ENCODE measurements at regions not wholly inside any gene's neighbourhood (a gene's known extent, or its start where the extent isn't known, plus 50 kb on each side); places are given as distances from the start of the nearest gene placed in this dataset.

DNA sequence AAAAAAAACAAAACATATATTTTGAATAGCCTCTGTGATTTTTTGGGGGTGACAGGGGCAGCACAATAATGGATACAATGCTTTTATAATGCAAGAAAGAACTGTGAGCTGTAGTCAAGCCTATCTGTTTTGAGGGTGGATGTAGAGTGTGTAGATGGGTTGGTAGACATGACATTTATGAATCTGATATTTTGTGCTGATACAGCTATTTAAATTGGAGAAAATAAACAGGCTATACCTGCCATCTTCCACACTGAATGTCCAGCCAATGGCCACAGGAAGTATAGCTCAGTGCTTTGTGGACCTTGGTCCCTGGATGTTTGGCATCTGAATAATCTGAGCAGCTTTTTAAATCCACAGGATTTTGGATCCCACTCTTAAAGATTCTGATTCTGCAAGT lies 175.0 kb downstream of the NEDD1 start:
- intact Hi-C loops (cut with micrococcal nuclease), result no loop called here
- H3K27me3 Mint-ChIP-seq (ENCODE audit: low read depth in 3 of 3), result peaks cover 0 to 2% (median 0%) of the 10 kb centered on the region in 3 donors
- peaks cover 0 to 9% (median 2%) of the 10 kb centered on the region in 7 donors for H3K9me3 Mint-ChIP-seq
- no peak overlapping the region for H3K4me3 Mint-ChIP-seq
- no peaks in the 10 kb centered on the region for H3K36me3 Mint-ChIP-seq
- no peak overlapping the region for H3K9ac ChIP-seq (ENCODE audit: insufficient read depth, low read length, poor library complexity, severe bottlenecking)
- no peaks in the 10 kb centered on the region for H3K4me1 Mint-ChIP-seq
- H3K27ac Mint-ChIP-seq, result no peak overlapping the region
- no peak overlapping the region for H3K4me2 ChIP-seq (replicated peaks; ENCODE audit: extremely low read depth, low read length, poor library complexity, severe bottlenecking)
- H2AFZ ChIP-seq (ENCODE audit: insufficient read depth, low read depth, low read length, poor library complexity, severe bottlenecking), result no peak overlapping the region
- H3K4me3 ChIP-seq (replicated peaks in 1 of 3; ENCODE audit: low read depth in 2 of 3, low read length in 3 of 3), result no peak overlapping the region
- no peaks in the 10 kb centered on the region for H3K4me1 ChIP-seq (ENCODE audit: control insufficient read depth in 1 of 2, insufficient read depth in 2 of 2, low read length in 2 of 2)
- no peaks in the 10 kb centered on the region for H3K27me3 ChIP-seq (ENCODE audit: control insufficient read depth in 2 of 2, insufficient read depth in 2 of 2, low read length in 2 of 2)
- H4K20me1 ChIP-seq (ENCODE audit: insufficient read depth, low read length), result no peaks in the 10 kb centered on the region
- DNase-seq, result no peak
- H3K36me3 ChIP-seq (replicated peaks in 1 of 2; ENCODE audit: control insufficient read depth in 1 of 2, insufficient read depth in 2 of 2, low read length in 2 of 2), result no peaks in the 10 kb centered on the region
- H3K27ac ChIP-seq (ENCODE audit: low read depth in 1 of 2, low read length in 2 of 2), result no peak overlapping the region
- peaks cover 0 to 3% of the 10 kb centered on the region in 2 donors for H3K9me3 ChIP-seq (replicated peaks in 1 of 2; ENCODE audit: control insufficient read depth in 1 of 2, insufficient read depth in 1 of 2, low read length in 2 of 2)
- TF ChIP-seq, protein P1, sequence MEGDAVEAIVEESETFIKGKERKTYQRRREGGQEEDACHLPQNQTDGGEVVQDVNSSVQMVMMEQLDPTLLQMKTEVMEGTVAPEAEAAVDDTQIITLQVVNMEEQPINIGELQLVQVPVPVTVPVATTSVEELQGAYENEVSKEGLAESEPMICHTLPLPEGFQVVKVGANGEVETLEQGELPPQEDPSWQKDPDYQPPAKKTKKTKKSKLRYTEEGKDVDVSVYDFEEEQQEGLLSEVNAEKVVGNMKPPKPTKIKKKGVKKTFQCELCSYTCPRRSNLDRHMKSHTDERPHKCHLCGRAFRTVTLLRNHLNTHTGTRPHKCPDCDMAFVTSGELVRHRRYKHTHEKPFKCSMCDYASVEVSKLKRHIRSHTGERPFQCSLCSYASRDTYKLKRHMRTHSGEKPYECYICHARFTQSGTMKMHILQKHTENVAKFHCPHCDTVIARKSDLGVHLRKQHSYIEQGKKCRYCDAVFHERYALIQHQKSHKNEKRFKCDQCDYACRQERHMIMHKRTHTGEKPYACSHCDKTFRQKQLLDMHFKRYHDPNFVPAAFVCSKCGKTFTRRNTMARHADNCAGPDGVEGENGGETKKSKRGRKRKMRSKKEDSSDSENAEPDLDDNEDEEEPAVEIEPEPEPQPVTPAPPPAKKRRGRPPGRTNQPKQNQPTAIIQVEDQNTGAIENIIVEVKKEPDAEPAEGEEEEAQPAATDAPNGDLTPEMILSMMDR (IDR thresholded peaks at IDR 0.05), result no peak
- H3K79me2 ChIP-seq (ENCODE audit: insufficient read depth, low read length), result no peaks in the 10 kb centered on the region

DNA sequence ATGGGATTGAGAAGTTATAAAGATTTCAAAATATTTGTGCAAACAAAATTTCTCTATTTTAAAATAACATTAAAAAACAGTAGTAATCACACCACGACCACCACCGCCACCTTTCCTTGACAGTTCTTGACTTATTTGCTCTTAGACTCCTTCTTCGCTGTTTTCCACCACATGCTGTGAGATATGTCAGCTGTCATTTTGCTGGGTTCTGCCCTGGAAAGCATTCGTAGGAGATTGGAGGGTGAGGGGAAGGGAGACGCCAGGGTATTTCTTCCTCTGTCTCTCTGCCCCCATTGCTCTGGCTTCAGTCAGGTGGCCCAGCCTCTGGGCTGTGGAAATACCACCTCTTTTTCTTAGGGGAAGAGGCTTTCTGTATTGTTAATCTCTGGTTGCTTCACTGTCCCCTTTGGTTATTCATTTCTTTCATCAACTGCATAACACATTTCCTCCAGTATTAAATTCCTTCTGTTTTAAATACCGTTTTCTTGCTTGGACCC lies 186.2 kb downstream of the NEDD1 start:
- H3K27me3 ChIP-seq (ENCODE audit: control insufficient read depth in 2 of 2, insufficient read depth in 2 of 2, low read length in 2 of 2), result no peaks in the 10 kb centered on the region
- H3K4me3 Mint-ChIP-seq, result no peak overlapping the region
- H3K4me1 ChIP-seq (ENCODE audit: control insufficient read depth in 1 of 2, insufficient read depth in 2 of 2, low read length in 2 of 2), result no peaks in the 10 kb centered on the region
- DNase-seq, result no peak
- H3K27ac Mint-ChIP-seq, result peak overlapping the region in 1 of 7 donors; percentile 15
- no peaks in the 10 kb centered on the region for H3K27me3 Mint-ChIP-seq (ENCODE audit: low read depth in 3 of 3)
- no peaks in the 10 kb centered on the region for H3K79me2 ChIP-seq (ENCODE audit: insufficient read depth, low read length)
- no peaks in the 10 kb centered on the region for H3K36me3 Mint-ChIP-seq
- TF ChIP-seq, protein P1 (IDR thresholded peaks at IDR 0.05), result no peak
- no peaks in the 10 kb centered on the region for H3K36me3 ChIP-seq (replicated peaks in 1 of 2; ENCODE audit: control insufficient read depth in 1 of 2, insufficient read depth in 2 of 2, low read length in 2 of 2)
- intact Hi-C loops (cut with micrococcal nuclease), result no loop called here
- no peak overlapping the region for H3K4me2 ChIP-seq (replicated peaks; ENCODE audit: extremely low read depth, low read length, poor library complexity, severe bottlenecking)
- H3K9me3 ChIP-seq (replicated peaks in 1 of 2; ENCODE audit: control insufficient read depth in 1 of 2, insufficient read depth in 1 of 2, low read length in 2 of 2), result no peaks in the 10 kb centered on the region
- H3K9ac ChIP-seq (ENCODE audit: insufficient read depth, low read length, poor library complexity, severe bottlenecking), result no peak overlapping the region
- no peaks in the 10 kb centered on the region for H4K20me1 ChIP-seq (ENCODE audit: insufficient read depth, low read length)
- H3K27ac ChIP-seq (ENCODE audit: low read depth in 1 of 2, low read length in 2 of 2), result no peak overlapping the region
- no peak overlapping the region for H3K4me3 ChIP-seq (replicated peaks in 1 of 3; ENCODE audit: low read depth in 2 of 3, low read length in 3 of 3)
- H3K9me3 Mint-ChIP-seq, result peaks cover 0 to 4% (median 2%) of the 10 kb centered on the region in 7 donors
- H2AFZ ChIP-seq (ENCODE audit: insufficient read depth, low read depth, low read length, poor library complexity, severe bottlenecking), result no peak overlapping the region
- no peaks in the 10 kb centered on the region for H3K4me1 Mint-ChIP-seq
- WGBS (ENCODE audit: insufficient coverage), result no CpG with 5 or more reads among the region's 6 CpGs
